OCI-LY7 (cell line): ENCODE measurements at regions not wholly inside any gene's neighbourhood (a gene's known extent, or its start where the extent isn't known, plus 50 kb on each side); places are given as distances from the start of the nearest gene placed in this dataset.

Experiments used
- BruUV-seq: library from RNA; stranded (reverse); fragments of 400-500 nt; replicated peaks from 2 replicates; lab custom pipeline; 2021; lab: Mats Ljungman, UMichigan
- CTCF ChIA-PET: fragments of 300-600 bp; sonication (Branson Sonifier 250); formaldehyde crosslinking; loops from one replicate; lab custom pipeline; 2022; ENCODE audit warnings: antibody characterized with exemption; ENCODE audit not compliant: unreplicated experiment; lab: Charles Lee
- POLR2A ChIA-PET: fragments of 300-600 bp; sonication (Branson Sonifier 250); formaldehyde crosslinking; loops from one replicate; lab custom pipeline; 2022; ENCODE audit warnings: antibody characterized with exemption; lab: Charles Lee
- DNase-seq: peaks from one replicate; pipeline ENCODE4 v3.0.0-alpha.2; 2015; ENCODE audit warnings: low spot score
- H2AFZ ChIP-seq: fragments of 200-600 bp; sonication (generic), shearing (Covaris generic); 2 replicates; pipeline ENCODE4 v1.6.1; 2014; ENCODE audit warnings: mild to moderate bottlenecking, antibody characterized with exemption, low read length, moderate library complexity
- H3K27ac ChIP-seq: fragments of 200-600 bp; sonication (generic); 2 replicates; pipeline ENCODE4 v1.5.1; 2014; ENCODE audit warnings: mixed run types, low read depth, mild to moderate bottlenecking, moderate library complexity, low read length, inconsistent platforms; ENCODE audit not compliant: poor library complexity, severe bottlenecking
- H3K36me3 ChIP-seq: fragments of 200-600 bp; sonication (generic); 2 replicates; pipeline ENCODE4 v1.6.1; 2014; ENCODE audit warnings: mild to moderate bottlenecking, antibody characterized with exemption, low read length, moderate library complexity, mixed read lengths; ENCODE audit not compliant: insufficient read depth
- H3K4me1 ChIP-seq: fragments of 200-600 bp; sonication (generic); 2 replicates; pipeline ENCODE4 v1.5.1; 2014; ENCODE audit warnings: mild to moderate bottlenecking, low read length; ENCODE audit not compliant: insufficient read depth, poor library complexity, severe bottlenecking
- H3K4me2 ChIP-seq: fragments of 200-600 bp; sonication (generic); 2 replicates; pipeline ENCODE4 v1.6.1; 2014; ENCODE audit warnings: mild to moderate bottlenecking, low read length
- H3K4me3 ChIP-seq: fragments of 200-600 bp; sonication (generic); 2 replicates; pipeline ENCODE4 v1.5.1; 2014; ENCODE audit warnings: mild to moderate bottlenecking, low read depth, low read length; ENCODE audit not compliant: poor library complexity, severe bottlenecking
- H3K79me2 ChIP-seq: fragments of 200-600 bp; sonication (generic); 2 replicates; pipeline ENCODE4 v1.6.1; 2016; ENCODE audit warnings: low read depth, mild to moderate bottlenecking, low read length, moderate library complexity, mixed read lengths; ENCODE audit not compliant: insufficient read depth
- H3K9me2 ChIP-seq: fragments of 200-600 bp; sonication (generic); 2 replicates; pipeline ENCODE4 v1.6.1; 2016; ENCODE audit warnings: mild to moderate bottlenecking, low read length, mixed read lengths; ENCODE audit not compliant: insufficient read depth
- H3K9me3 ChIP-seq: fragments of 200-600 bp; sonication (generic); 2 replicates; pipeline ENCODE4 v1.6.1; 2014; ENCODE audit warnings: mild to moderate bottlenecking, mixed run types, low read length, mixed read lengths
- H4K20me1 ChIP-seq: fragments of 200-600 bp; sonication (generic); 2 replicates; pipeline ENCODE4 v1.6.1; 2014; ENCODE audit warnings: mild to moderate bottlenecking, antibody characterized with exemption, low read length, moderate library complexity, mixed read lengths; ENCODE audit not compliant: insufficient read depth
- EZH2phosphoT487 ChIP-seq: fragments of 200-600 bp; sonication (generic); IDR thresholded peaks from 2 replicates; pipeline ENCODE4 v1.6.1; 2018; ENCODE audit warnings: low read depth, borderline replicate concordance, mild to moderate bottlenecking, mixed run types, antibody characterized with exemption, low read length, moderate library complexity, mixed read lengths
- intact Hi-C: fragments of 100-400 bp; cut with micrococcal nuclease; formaldehyde crosslinking; loops from one replicate; pipeline ENCODE4 v1.10.0; 2022; ENCODE audit not compliant: unreplicated experiment
- TF ChIP-seq, protein P1 (sequence below): fragments of 200-600 bp; sonication (generic); conservative IDR thresholded peaks from 2 replicates; pipeline ENCODE4 v1.5.1; 2014; ENCODE audit warnings: mild to moderate bottlenecking, antibody characterized with exemption, low read length, moderate library complexity, mixed read lengths

DNA sequence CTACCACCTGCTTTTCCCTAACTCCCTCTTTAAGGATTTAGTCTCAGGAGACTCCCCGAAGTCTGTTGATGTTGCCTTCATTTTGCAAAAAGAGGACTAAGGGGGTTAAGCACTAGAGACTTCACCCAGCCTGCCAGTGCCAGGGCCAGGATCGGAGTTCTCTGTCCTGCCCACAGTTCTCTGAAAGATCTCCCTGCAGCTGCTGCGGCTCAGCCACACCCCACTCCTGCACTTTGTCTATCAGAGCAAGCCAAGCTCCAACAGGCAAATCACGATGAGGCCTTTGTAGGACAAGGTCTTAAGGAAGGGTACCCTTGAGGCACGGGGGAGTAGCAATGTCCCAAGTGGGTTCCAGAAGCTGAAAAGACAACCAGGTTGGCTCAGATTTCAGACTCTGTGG, 148.8 kb upstream of the EGLN3 start:
- CTCF ChIA-PET = no interaction called here
- H3K9me3 ChIP-seq = no peaks in the 10 kb centered on the region
- H4K20me1 ChIP-seq = no peaks in the 10 kb centered on the region
- DNase-seq = no peak
- BruUV-seq = no TSS peak
- no peak overlapping the region for H2AFZ ChIP-seq
- H3K36me3 ChIP-seq = no peaks in the 10 kb centered on the region
- intact Hi-C loops = no loop called here
- TF ChIP-seq, protein P1, sequence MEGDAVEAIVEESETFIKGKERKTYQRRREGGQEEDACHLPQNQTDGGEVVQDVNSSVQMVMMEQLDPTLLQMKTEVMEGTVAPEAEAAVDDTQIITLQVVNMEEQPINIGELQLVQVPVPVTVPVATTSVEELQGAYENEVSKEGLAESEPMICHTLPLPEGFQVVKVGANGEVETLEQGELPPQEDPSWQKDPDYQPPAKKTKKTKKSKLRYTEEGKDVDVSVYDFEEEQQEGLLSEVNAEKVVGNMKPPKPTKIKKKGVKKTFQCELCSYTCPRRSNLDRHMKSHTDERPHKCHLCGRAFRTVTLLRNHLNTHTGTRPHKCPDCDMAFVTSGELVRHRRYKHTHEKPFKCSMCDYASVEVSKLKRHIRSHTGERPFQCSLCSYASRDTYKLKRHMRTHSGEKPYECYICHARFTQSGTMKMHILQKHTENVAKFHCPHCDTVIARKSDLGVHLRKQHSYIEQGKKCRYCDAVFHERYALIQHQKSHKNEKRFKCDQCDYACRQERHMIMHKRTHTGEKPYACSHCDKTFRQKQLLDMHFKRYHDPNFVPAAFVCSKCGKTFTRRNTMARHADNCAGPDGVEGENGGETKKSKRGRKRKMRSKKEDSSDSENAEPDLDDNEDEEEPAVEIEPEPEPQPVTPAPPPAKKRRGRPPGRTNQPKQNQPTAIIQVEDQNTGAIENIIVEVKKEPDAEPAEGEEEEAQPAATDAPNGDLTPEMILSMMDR = no peak
- no peak for TF ChIP-seq EZH2phosphoT487
- H3K4me1 ChIP-seq = no peaks in the 10 kb centered on the region
- no peak overlapping the region for H3K4me2 ChIP-seq
- no peaks in the 10 kb centered on the region for H3K9me2 ChIP-seq
- H3K27ac ChIP-seq = no peak overlapping the region
- H3K79me2 ChIP-seq = no peaks in the 10 kb centered on the region
- POLR2A ChIA-PET = no interaction called here
- no peak overlapping the region for H3K4me3 ChIP-seq

GRCh38 chr14:34098985-34099349, 148.1 kb upstream of the EGLN3 start:
- H3K9me3 ChIP-seq = no peaks in the 10 kb centered on the region
- H2AFZ ChIP-seq = no peak overlapping the region
- no peaks in the 10 kb centered on the region for H3K36me3 ChIP-seq
- H3K4me2 ChIP-seq = no peak overlapping the region
- H3K27ac ChIP-seq = no peak overlapping the region
- BruUV-seq = no TSS peak
- DNase-seq = no peak
- intact Hi-C loops = no loop called here
- no peaks in the 10 kb centered on the region for H3K79me2 ChIP-seq
- ChIA-PET POLR2A (no interaction called here), CTCF (no interaction called here)
- no peaks in the 10 kb centered on the region for H4K20me1 ChIP-seq
- H3K4me3 ChIP-seq = no peak overlapping the region
- TF ChIP-seq EZH2phosphoT487 = no peak
- TF ChIP-seq, protein P1 = 0 out of 2 replicates have a peak, but pooled peaks have one; percentile 9
- no peaks in the 10 kb centered on the region for H3K4me1 ChIP-seq
- no peaks in the 10 kb centered on the region for H3K9me2 ChIP-seq

- ChIA-PET POLR2A (no interaction called here), CTCF (interaction anchor here (0.6 kb wide), 1 partner anchor 249 kb away, joined by 3 read pairs; no protein-coding TSS in a partner anchor)
- intact Hi-C loops = no loop called here
- no peaks in the 10 kb centered on the region for H4K20me1 ChIP-seq
- no peak overlapping the region for H3K27ac ChIP-seq
- no peaks in the 10 kb centered on the region for H3K9me3 ChIP-seq
- no peaks in the 10 kb centered on the region for H3K4me1 ChIP-seq
- no peak overlapping the region for H2AFZ ChIP-seq
- no peaks in the 10 kb centered on the region for H3K79me2 ChIP-seq
- no TSS peak for BruUV-seq
- H3K4me3 ChIP-seq = no peak overlapping the region
- H3K36me3 ChIP-seq = no peaks in the 10 kb centered on the region
- DNase-seq = no peak
- no peak overlapping the region for H3K4me2 ChIP-seq
- H3K9me2 ChIP-seq = no peaks in the 10 kb centered on the region
- TF ChIP-seq, protein P1 = peak; percentile 70
- no peak for TF ChIP-seq EZH2phosphoT487
Measured at GRCh38 chr14:34098045-34098984, 147.4 kb upstream of the EGLN3 start.
